ENCODE measurements at regions not wholly inside any gene's neighbourhood (a gene's known extent, or its start where the extent isn't known, plus 50 kb on each side); places are given as distances from the start of the nearest gene placed in this dataset.
"Not testable (repeated sequence)": the region's sequence is repeated elsewhere in the genome, so short reads cannot be mapped to it uniquely, and the experiment has no call there.

- no peak for DNase-seq (ENCODE audit: low read depth in 2 of 2)
Measured at GRCh38 chr10:23870651-23871610, 338.0 kb upstream of the KIAA1217 start.

GRCh38 chr10:23872290-23872689 lies 336.6 kb upstream of the KIAA1217 start:
- no peak for DNase-seq (ENCODE audit: low read depth in 2 of 2)

- DNase-seq (ENCODE audit: low read depth in 2 of 2): no peak
Measured at GRCh38 chr10:23877791-23878320, 331.1 kb upstream of the KIAA1217 start.

- no peak for DNase-seq (ENCODE audit: low read depth in 2 of 2)
Measured at GRCh38 chr10:23884670-23885069, 324.3 kb upstream of the KIAA1217 start.

GRCh38 chr10:23885853-23886252 lies 323.1 kb upstream of the KIAA1217 start:
- no peak for DNase-seq (ENCODE audit: low read depth in 2 of 2)

- no peak for DNase-seq (ENCODE audit: low read depth in 2 of 2)
Measured at GRCh38 chr10:23886355-23886754, 322.6 kb upstream of the KIAA1217 start.

GRCh38 chr10:23891301-23891700 lies 317.6 kb upstream of the KIAA1217 start:
- no peak for DNase-seq (ENCODE audit: low read depth in 2 of 2)

GRCh38 chr10:23892296-23892695 lies 316.6 kb upstream of the KIAA1217 start:
- no peak for DNase-seq (ENCODE audit: low read depth in 2 of 2)

- DNase-seq (ENCODE audit: low read depth in 2 of 2): no peak
Measured at GRCh38 chr10:23897267-23897666, 311.7 kb upstream of the KIAA1217 start.

GRCh38 chr10:23897861-23898260 lies 311.1 kb upstream of the KIAA1217 start:
- no peak for DNase-seq (ENCODE audit: low read depth in 2 of 2)

- no peak for DNase-seq (ENCODE audit: low read depth in 2 of 2)
Measured at GRCh38 chr10:23899166-23899565, 309.8 kb upstream of the KIAA1217 start.

GRCh38 chr10:23910291-23910690 lies 298.6 kb upstream of the KIAA1217 start:
- DNase-seq (ENCODE audit: low read depth in 2 of 2): no peak

- no peak for DNase-seq (ENCODE audit: low read depth in 2 of 2)
Measured at GRCh38 chr10:23912884-23913404, 296.0 kb upstream of the KIAA1217 start.

- no peak for DNase-seq (ENCODE audit: low read depth in 2 of 2)
Measured at GRCh38 chr10:23914641-23915040, 294.3 kb upstream of the KIAA1217 start.

- DNase-seq (ENCODE audit: low read depth in 2 of 2): no peak
Measured at GRCh38 chr10:23917251-23917840, 291.6 kb upstream of the KIAA1217 start.

- no peak for DNase-seq (ENCODE audit: low read depth in 2 of 2)
Measured at GRCh38 chr10:23918090-23918723, 290.7 kb upstream of the KIAA1217 start.

- no peak for DNase-seq (ENCODE audit: low read depth in 2 of 2)
Measured at GRCh38 chr10:23918839-23919238, 290.1 kb upstream of the KIAA1217 start.

GRCh38 chr10:23927576-23928325 lies 281.2 kb upstream of the KIAA1217 start:
- DNase-seq (ENCODE audit: low read depth in 2 of 2): no peak

- DNase-seq (ENCODE audit: low read depth in 2 of 2): not testable (repeated sequence)
Measured at GRCh38 chr10:23934023-23934422, 274.9 kb upstream of the KIAA1217 start.

- no peak for DNase-seq (ENCODE audit: low read depth in 2 of 2)
Measured at GRCh38 chr10:23945845-23946244, 263.1 kb upstream of the KIAA1217 start.

GRCh38 chr10:23951841-23952240 lies 257.1 kb upstream of the KIAA1217 start:
- no peak for DNase-seq (ENCODE audit: low read depth in 2 of 2)
